ENCODE measurements at regions not wholly inside any gene's neighbourhood (a gene's known extent, or its start where the extent isn't known, plus 50 kb on each side); places are given as distances from the start of the nearest gene placed in this dataset.

DNA sequence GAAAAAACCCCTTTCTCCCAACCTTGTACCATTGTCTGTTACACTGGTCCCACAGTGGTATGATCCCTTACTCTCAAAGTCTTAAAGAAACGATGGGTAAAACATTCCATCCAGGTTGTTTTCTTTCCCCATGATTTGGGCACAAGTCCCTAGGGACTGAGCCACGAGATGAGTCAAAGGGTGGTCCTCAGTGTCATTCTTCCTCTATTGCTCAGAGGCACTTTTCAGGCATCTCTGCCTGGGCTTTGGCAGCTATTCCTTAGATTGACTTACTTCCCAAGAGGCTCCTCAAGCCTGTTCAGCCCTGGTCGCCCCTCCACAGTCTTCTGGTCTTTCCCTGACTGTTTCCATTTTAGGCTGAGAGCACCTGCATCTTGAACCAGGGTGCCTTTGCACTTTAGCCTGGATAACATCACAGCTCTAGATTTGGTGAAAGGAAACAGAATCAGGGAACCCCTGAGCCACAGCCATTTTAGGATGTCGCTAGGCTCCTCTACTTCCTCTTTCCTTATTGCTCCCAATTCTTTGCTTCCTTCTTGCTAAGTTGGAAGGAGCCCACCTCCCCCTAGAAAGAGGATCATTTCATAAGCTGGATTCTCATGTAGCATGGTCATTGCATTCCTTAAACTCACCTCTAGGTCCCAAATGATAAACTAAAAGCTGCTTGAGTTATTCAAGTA is 131.0 kb upstream of the TPRG1 start:
- TF ChIP-seq, protein P1, sequence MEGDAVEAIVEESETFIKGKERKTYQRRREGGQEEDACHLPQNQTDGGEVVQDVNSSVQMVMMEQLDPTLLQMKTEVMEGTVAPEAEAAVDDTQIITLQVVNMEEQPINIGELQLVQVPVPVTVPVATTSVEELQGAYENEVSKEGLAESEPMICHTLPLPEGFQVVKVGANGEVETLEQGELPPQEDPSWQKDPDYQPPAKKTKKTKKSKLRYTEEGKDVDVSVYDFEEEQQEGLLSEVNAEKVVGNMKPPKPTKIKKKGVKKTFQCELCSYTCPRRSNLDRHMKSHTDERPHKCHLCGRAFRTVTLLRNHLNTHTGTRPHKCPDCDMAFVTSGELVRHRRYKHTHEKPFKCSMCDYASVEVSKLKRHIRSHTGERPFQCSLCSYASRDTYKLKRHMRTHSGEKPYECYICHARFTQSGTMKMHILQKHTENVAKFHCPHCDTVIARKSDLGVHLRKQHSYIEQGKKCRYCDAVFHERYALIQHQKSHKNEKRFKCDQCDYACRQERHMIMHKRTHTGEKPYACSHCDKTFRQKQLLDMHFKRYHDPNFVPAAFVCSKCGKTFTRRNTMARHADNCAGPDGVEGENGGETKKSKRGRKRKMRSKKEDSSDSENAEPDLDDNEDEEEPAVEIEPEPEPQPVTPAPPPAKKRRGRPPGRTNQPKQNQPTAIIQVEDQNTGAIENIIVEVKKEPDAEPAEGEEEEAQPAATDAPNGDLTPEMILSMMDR (IDR thresholded peaks at IDR 0.05 in 8 of 11, conservative IDR thresholded peaks at IDR 0.05 in 3 of 11) = no peak
- TF ChIP-seq POLR2AphosphoS5 (IDR thresholded peaks at IDR 0.05) = no peak
